KOPT-K1 (cell line): ENCODE measurements at regions not wholly inside any gene's neighbourhood (a gene's known extent, or its start where the extent isn't known, plus 50 kb on each side); places are given as distances from the start of the nearest gene placed in this dataset.

Source experiments
- H3K27ac ChIP-seq: fragments of 200-600 bp; sonication (generic); 2 replicates; pipeline ENCODE4 v1.5.1; 2016; ENCODE audit warnings: antibody characterized with exemption, mild to moderate bottlenecking, low read depth, low read length; ENCODE audit not compliant: poor library complexity, severe bottlenecking
- H3K36me3 ChIP-seq: fragments of 200-600 bp; sonication (generic); 2 replicates; pipeline ENCODE4 v1.5.1; 2017; ENCODE audit warnings: antibody characterized with exemption, mild to moderate bottlenecking, low read length, moderate library complexity; ENCODE audit not compliant: insufficient read depth
- H3K9me3 ChIP-seq: fragments of 200-600 bp; sonication (generic); 2 replicates; pipeline ENCODE4 v1.5.1; 2017; ENCODE audit warnings: antibody characterized with exemption, low read length, mild to moderate bottlenecking; ENCODE audit not compliant: insufficient read depth, poor library complexity, severe bottlenecking

- Histone ChIP-seq H3K9me3 (peaks cover 14% of the 10 kb centered on the region), H3K36me3 (no peaks in the 10 kb centered on the region), H3K27ac (no peak overlapping the region)
Measured at GRCh38 chr10:2469802-2470201, 597.5 kb upstream of the PFKP start.

GRCh38 chr10:2464483-2464882, 602.9 kb upstream of the PFKP start:
- Histone ChIP-seq H3K9me3 (peaks cover 15% of the 10 kb centered on the region), H3K36me3 (no peaks in the 10 kb centered on the region), H3K27ac (no peak overlapping the region)

DNA sequence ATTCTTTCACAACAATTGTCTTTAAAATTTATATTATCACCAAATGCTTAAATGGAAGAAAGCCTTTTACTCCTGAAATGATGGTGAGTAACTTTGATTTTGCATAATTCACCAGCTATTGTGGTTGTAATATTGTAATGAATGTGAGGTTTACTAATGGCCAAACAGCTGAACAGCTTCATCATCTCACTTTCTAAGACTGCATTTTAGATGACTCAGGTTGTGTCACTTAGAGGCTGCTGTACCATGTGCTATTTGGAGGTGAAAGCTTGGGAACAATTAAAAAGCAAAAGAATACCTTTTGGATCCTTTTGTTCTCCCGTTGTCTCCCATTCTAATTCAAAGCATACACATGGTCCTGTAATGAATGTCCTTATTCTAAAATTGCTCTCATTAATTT, 604.0 kb upstream of the PFKP start:
- H3K9me3 ChIP-seq, result peaks cover 15% of the 10 kb centered on the region
- H3K27ac ChIP-seq, result no peak overlapping the region
- no peaks in the 10 kb centered on the region for H3K36me3 ChIP-seq

GRCh38 chr10:2462581-2462980, 604.8 kb upstream of the PFKP start:
- Histone ChIP-seq H3K27ac (no peak overlapping the region), H3K36me3 (no peaks in the 10 kb centered on the region), H3K9me3 (peaks cover 15% of the 10 kb centered on the region)

DNA sequence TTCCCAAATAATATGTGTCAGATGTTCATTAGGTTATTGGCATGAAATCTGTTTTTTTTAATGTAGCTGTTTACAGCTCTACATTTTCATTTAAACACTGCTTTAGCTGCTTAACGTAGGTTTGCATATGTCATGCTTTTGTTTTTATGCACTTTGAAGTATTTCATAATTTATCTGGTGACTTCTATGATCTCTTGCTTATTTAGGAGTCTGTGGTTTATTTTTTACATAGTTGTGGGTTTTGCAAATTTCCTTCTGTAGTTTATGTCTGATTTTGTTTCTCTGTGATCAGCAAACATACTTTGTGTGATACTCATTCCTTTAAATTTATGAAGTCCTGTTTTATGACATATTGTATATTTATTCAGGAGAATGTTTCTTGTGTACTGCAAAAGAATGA, 606.5 kb upstream of the PFKP start:
- Histone ChIP-seq H3K27ac (no peak overlapping the region), H3K36me3 (no peaks in the 10 kb centered on the region), H3K9me3 (peaks cover 14% of the 10 kb centered on the region)

DNA sequence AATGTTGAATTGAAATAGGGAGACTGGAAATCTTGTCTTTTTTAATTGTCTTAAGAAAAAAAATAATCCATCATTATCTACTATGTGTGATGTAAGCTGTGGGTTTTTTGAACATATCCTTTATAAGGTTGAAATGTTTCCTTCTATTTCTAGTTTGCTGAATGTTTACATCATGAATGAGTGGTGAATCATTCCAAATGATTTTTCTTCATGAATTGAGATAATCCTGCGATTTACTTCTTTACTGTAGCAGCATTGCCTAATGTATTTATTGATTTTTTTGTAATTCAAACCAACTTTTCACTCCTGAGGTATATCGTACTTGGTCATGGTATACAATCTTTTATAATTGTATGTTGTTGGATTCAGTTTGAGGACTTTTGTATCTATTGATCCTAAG, 607.6 kb upstream of the PFKP start:
- peaks cover 5% of the 10 kb centered on the region for H3K9me3 ChIP-seq
- H3K27ac ChIP-seq, result no peak overlapping the region
- H3K36me3 ChIP-seq, result no peaks in the 10 kb centered on the region

- Histone ChIP-seq H3K27ac (no peak overlapping the region), H3K36me3 (no peaks in the 10 kb centered on the region), H3K9me3 (peaks cover 5% of the 10 kb centered on the region)
Measured at GRCh38 chr10:2456834-2457233, 610.5 kb upstream of the PFKP start.

- Histone ChIP-seq H3K9me3 (peaks cover 6% of the 10 kb centered on the region), H3K36me3 (no peaks in the 10 kb centered on the region), H3K27ac (no peak overlapping the region)
Measured at GRCh38 chr10:2445370-2445769, 622.0 kb upstream of the PFKP start.

- Histone ChIP-seq H3K27ac (no peak overlapping the region), H3K9me3 (peaks cover 4% of the 10 kb centered on the region), H3K36me3 (no peaks in the 10 kb centered on the region)
Measured at GRCh38 chr10:2439983-2440382, 627.4 kb upstream of the PFKP start.

DNA sequence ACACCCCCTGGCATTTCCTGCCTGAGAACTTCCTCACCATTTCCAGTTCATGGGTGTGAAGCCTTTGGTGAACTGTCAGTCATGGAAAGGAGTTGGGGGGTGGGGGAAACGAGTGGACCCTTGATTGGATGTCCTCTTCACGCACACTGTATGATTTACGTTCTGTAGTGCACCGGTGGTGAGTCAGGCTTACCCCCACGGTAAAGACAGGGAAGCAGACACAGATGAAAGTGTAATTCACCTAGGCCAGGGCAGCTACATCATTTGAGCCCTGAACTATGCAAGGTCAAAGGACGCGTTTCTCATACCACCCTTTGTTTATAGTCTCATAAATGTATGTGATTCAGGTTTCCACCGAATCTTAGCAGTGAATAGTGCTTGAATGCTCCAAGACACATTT, 628.3 kb upstream of the PFKP start:
- no peaks in the 10 kb centered on the region for H3K36me3 ChIP-seq
- H3K9me3 ChIP-seq, result peaks cover 8% of the 10 kb centered on the region
- H3K27ac ChIP-seq, result no peak overlapping the region

GRCh38 chr10:2438248-2438939, 629.0 kb upstream of the PFKP start:
- no peaks in the 10 kb centered on the region for H3K36me3 ChIP-seq
- no peak overlapping the region for H3K27ac ChIP-seq
- H3K9me3 ChIP-seq, result peaks cover 8% of the 10 kb centered on the region

DNA sequence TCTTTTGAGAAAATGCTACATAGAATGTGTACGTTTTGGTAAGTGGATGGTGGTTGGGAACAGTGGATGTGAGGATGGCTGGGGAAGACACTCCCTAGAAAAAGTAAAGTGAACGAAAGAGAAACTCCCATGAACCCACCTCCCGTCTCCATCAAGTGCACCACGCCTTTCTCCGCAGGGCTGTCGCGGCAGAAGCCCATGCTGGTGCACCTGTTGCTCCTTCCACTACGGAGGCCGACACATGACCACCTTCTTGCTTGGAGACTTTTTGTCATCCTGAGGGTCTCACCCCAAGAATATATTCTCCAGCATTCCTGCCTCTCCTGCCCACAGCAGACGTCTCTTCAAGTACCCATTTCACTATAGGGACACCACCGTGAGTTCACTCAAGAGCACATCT, 630.4 kb upstream of the PFKP start:
- Histone ChIP-seq H3K36me3 (no peaks in the 10 kb centered on the region), H3K9me3 (peaks cover 8% of the 10 kb centered on the region), H3K27ac (no peak overlapping the region)

GRCh38 chr10:2431961-2432360, 635.4 kb upstream of the PFKP start:
- peaks cover 8% of the 10 kb centered on the region for H3K9me3 ChIP-seq
- H3K27ac ChIP-seq, result no peak overlapping the region
- no peaks in the 10 kb centered on the region for H3K36me3 ChIP-seq

- Histone ChIP-seq H3K27ac (no peak overlapping the region), H3K36me3 (no peaks in the 10 kb centered on the region), H3K9me3 (no peaks in the 10 kb centered on the region)
Measured at GRCh38 chr10:2427412-2427811, 639.9 kb upstream of the PFKP start.

DNA sequence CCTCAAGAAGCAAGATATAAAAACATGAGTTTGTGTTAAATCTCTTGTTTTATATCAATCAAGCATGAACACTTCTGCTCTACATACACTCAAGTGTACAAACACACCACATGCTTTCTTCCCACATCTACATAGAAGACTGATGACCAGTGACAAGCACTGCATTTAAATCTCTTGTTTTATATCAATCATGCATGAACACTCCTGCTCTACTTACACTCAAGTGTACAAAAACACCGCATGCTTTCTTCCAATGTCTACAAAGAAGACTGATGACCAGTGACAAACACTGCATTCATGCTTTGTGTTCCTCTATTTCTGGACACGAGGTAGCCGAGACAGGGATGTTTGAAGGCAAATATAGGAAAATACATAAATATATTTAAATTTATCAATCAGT, 642.0 kb upstream of the PFKP start:
- Histone ChIP-seq H3K27ac (no peak overlapping the region), H3K36me3 (no peaks in the 10 kb centered on the region), H3K9me3 (no peaks in the 10 kb centered on the region)

- Histone ChIP-seq H3K36me3 (no peaks in the 10 kb centered on the region), H3K27ac (no peak overlapping the region), H3K9me3 (no peaks in the 10 kb centered on the region)
Measured at GRCh38 chr10:2414562-2414961, 652.8 kb upstream of the PFKP start.
